ENCODE measurements at regions not wholly inside any gene's neighbourhood (a gene's known extent, or its start where the extent isn't known, plus 50 kb on each side); places are given as distances from the start of the nearest gene placed in this dataset.

DNA sequence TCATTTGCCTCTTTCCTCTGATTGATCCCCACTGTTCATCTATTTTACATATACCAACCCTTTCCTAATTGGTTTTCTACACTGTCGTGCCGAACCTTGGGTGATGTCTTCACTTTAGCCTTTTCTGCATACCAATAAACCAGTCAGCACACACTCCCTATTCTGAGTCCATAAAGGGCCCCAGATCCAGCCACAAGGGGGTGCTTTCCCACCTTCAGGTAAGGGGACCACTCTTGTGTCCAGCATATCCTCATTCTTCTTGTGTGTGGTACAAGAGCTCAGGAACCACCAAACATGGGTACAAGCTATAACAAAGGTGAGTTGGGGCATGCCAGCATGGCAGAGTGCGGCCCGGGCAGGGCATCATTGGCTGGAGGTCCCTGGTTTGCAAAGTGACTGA lies 859.8 kb downstream of the FSCB start:
- H3K4me3 ChIP-seq (ENCODE audit: low read depth, low read length): no peak overlapping the region
- peak; percentile 27 for DNase-seq (ENCODE audit: low read depth)
- no peak for TF ChIP-seq MYC (IDR thresholded peaks at IDR 0.05; ENCODE audit: low read depth, low read length)
- TF ChIP-seq, protein P1, sequence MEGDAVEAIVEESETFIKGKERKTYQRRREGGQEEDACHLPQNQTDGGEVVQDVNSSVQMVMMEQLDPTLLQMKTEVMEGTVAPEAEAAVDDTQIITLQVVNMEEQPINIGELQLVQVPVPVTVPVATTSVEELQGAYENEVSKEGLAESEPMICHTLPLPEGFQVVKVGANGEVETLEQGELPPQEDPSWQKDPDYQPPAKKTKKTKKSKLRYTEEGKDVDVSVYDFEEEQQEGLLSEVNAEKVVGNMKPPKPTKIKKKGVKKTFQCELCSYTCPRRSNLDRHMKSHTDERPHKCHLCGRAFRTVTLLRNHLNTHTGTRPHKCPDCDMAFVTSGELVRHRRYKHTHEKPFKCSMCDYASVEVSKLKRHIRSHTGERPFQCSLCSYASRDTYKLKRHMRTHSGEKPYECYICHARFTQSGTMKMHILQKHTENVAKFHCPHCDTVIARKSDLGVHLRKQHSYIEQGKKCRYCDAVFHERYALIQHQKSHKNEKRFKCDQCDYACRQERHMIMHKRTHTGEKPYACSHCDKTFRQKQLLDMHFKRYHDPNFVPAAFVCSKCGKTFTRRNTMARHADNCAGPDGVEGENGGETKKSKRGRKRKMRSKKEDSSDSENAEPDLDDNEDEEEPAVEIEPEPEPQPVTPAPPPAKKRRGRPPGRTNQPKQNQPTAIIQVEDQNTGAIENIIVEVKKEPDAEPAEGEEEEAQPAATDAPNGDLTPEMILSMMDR (IDR thresholded peaks at IDR 0.05; ENCODE audit: low read depth, low read length): no peak

DNA sequence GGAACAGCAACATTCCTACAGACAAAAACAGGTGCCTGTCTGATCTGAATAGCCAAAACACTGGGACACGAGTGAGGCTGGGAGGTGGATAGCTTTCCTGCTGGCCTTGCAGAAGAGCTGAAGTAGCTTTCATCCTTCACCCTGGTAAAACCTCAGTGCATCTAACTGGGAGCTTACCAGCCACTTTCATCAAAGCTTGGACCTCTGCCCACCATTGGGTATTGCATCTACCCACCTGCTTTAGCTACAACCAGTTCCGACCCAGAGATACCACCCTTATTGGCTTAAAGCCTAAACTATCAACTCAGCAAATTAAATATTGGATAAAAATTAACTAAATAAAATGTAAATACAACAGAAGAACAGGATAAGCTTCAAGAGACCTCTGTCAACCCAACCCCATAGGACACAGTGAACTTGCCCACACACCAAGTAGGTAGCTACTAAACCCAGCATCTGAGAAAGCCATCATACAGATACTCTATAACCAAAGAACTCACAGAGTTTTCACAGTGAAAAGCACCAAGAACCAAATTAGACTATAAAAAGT lies 866.3 kb downstream of the FSCB start:
- H3K4me3 ChIP-seq (ENCODE audit: low read depth, low read length): no peak overlapping the region
- DNase-seq (ENCODE audit: low read depth): no peak
- TF ChIP-seq, protein P1 (IDR thresholded peaks at IDR 0.05; ENCODE audit: low read depth, low read length): no peak
- TF ChIP-seq, protein P2, sequence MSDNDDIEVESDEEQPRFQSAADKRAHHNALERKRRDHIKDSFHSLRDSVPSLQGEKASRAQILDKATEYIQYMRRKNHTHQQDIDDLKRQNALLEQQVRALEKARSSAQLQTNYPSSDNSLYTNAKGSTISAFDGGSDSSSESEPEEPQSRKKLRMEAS (IDR thresholded peaks at IDR 0.05; ENCODE audit: low read depth, low read length): no peak
- TF ChIP-seq POLR2A (IDR thresholded peaks at IDR 0.05; ENCODE audit: extremely low read depth, insufficient read length): no peak
- no peak for TF ChIP-seq MYC (IDR thresholded peaks at IDR 0.05; ENCODE audit: low read depth, low read length)

DNA sequence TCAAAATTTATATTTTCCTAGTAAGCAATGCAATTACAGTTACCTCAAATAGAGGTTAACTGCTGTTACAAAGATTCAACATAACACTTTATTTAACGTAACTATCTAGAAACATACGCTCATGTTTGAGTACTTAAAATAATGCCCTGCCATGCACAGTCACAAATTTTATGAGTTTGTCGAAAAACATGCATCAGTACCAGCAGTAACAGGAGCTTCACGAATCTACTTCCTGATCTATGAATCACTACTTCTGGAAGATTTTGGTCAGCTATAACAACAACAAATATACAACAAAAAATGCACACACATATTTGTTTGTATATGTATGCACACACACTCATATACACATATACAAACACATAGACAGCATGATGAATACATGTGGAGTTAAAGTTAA lies 881.8 kb downstream of the FSCB start:
- DNase-seq (ENCODE audit: low read depth): no peak
- no peak overlapping the region for H3K4me3 ChIP-seq (ENCODE audit: low read depth, low read length)
- TF ChIP-seq, protein P1 (IDR thresholded peaks at IDR 0.05; ENCODE audit: low read depth, low read length): no peak
- no peak for TF ChIP-seq POLR2A (IDR thresholded peaks at IDR 0.05; ENCODE audit: extremely low read depth, insufficient read length)
- TF ChIP-seq, protein P2 (IDR thresholded peaks at IDR 0.05; ENCODE audit: low read depth, low read length): no peak
- no peak for TF ChIP-seq MYC (IDR thresholded peaks at IDR 0.05; ENCODE audit: low read depth, low read length)

DNA sequence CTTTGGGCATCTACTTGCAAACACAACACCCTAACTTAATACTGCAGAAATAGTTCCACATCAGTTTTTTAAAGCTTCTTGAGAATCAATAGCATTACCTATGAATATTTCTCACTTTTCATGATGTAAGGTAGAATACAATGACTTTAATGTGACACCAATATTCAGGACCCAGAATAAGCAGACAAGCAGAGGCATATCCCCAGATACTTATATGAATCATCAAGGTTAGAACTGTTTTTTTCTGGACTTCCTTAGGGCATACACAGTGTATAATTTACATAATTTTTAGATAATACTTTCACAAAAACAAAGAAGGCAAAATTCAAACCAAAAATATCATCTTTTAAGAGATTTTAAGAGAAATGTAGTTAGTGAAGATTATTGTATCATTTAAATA lies 885.8 kb downstream of the FSCB start:
- no peak for DNase-seq (ENCODE audit: low read depth)
- no peak overlapping the region for H3K4me3 ChIP-seq (ENCODE audit: low read depth, low read length)
- TF ChIP-seq, protein P1 (IDR thresholded peaks at IDR 0.05; ENCODE audit: low read depth, low read length): no peak
- TF ChIP-seq, protein P2 (IDR thresholded peaks at IDR 0.05; ENCODE audit: low read depth, low read length): no peak
- TF ChIP-seq MYC (IDR thresholded peaks at IDR 0.05; ENCODE audit: low read depth, low read length) (no peak), POLR2A (IDR thresholded peaks at IDR 0.05; ENCODE audit: extremely low read depth, insufficient read length) (no peak)

DNA sequence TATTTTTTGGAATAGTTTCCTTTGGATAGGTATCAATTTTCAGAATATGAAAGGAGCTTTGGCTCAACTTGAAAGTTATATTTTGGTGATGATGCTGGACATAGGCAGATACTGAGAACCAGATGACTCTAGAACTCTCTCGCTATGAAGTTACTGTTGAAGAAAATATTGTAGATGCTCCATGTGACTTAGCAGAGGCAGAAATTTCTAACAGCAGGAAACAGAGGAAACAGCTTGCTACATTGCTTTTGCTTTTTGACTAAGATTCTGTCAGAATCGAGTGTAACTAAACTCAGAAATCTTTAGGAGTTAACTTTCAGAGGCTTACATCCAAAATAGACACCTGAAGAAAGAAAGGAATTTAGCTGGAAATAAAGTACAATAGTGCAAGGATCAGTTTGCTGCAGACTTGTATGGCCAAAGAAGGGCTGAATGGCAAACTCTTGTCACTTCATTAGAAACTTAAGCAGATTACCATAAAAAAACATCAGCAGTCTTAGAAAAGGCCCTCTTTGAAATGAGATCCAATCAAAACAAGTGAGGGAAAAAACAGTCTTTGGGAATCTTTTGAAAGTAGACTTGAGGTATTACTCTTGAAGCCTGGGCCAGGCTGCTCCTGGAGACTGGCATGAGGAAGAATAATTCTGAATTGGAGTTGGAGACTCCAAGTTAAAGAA lies 911.8 kb downstream of the FSCB start:
- no peak for DNase-seq (ENCODE audit: low read depth)
- TF ChIP-seq, protein P1 (IDR thresholded peaks at IDR 0.05; ENCODE audit: low read depth, low read length): no peak
- TF ChIP-seq MYC (IDR thresholded peaks at IDR 0.05; ENCODE audit: low read depth, low read length): no peak
- TF ChIP-seq, protein P2 (IDR thresholded peaks at IDR 0.05; ENCODE audit: low read depth, low read length): no peak
- no peak for TF ChIP-seq POLR2A (IDR thresholded peaks at IDR 0.05; ENCODE audit: extremely low read depth, insufficient read length)
- H3K4me3 ChIP-seq (ENCODE audit: low read depth, low read length): no peak overlapping the region

Data from NB4 (cell line).